Progenitor cell of endocrine pancreas (in vitro differentiated cells): ENCODE measurements at regions not wholly inside any gene's neighbourhood (a gene's known extent, or its start where the extent isn't known, plus 50 kb on each side); places are given as distances from the start of the nearest gene placed in this dataset.
"Not testable (repeated sequence)": the region's sequence is repeated elsewhere in the genome, so short reads cannot be mapped to it uniquely, and the experiment has no call there.

Experiments used
- DNase-seq: peaks from one replicate; pipeline ENCODE4 v3.0.0; 2021; ENCODE audit warnings: low spot score; ENCODE audit not compliant: unreplicated experiment
- H3K27ac Mint-ChIP-seq: 2 replicates; pipeline ENCODE4 v1.8.0; 2021; ENCODE audit warnings: mild to moderate bottlenecking, moderate library complexity, mixed read lengths
- H3K27me3 Mint-ChIP-seq: 2 replicates; pipeline ENCODE4 v1.8.0; 2021; ENCODE audit warnings: mixed read lengths
- H3K36me3 Mint-ChIP-seq: 2 replicates; pipeline ENCODE4 v1.8.0; 2022; ENCODE audit warnings: mixed read lengths; ENCODE audit not compliant: insufficient read depth
- H3K4me1 Mint-ChIP-seq: 2 replicates; pipeline ENCODE4 v1.8.0; 2021; ENCODE audit warnings: low read depth, mixed read lengths
- H3K4me3 Mint-ChIP-seq: 2 replicates; pipeline ENCODE4 v1.8.0; 2021; ENCODE audit warnings: low read depth, mild to moderate bottlenecking, moderate library complexity, mixed read lengths
- H3K9me3 Mint-ChIP-seq: 2 replicates; pipeline ENCODE4 v1.8.0; 2021; ENCODE audit warnings: low read depth, mixed read lengths
- CTCF ChIP-seq: fragments of 200-600 bp; sonication (generic); IDR thresholded peaks from one replicate; pipeline ENCODE4 v1.5.0; 2021; ENCODE audit warnings: antibody characterized with exemption, mild to moderate bottlenecking; ENCODE audit not compliant: unreplicated experiment

DNA sequence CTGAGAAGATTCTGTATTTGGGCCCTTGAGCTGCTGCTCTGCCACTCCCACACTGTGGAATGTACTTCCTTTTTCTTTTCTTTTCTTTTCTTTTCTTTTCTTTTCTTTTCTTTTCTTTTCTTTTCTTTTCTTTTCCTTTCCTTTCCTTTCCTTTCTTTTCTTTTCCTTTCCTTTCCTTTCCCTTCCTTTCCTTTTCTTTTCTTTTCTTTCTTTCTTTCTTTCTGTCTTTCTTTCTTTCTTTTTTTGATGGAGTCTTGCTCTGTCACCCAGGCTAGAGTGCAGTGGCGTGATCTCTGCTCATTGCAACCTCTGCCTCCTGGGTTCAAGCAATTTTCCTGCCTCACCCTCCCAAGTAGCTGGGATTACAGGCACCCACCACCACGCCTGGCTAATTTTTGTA lies 89.8 kb downstream of the DNAAF6 start:
- H3K9me3 Mint-ChIP-seq, result peaks cover 24% of the 10 kb centered on the region
- not testable (repeated sequence) for H3K4me1 Mint-ChIP-seq, H3K36me3 Mint-ChIP-seq, H3K27ac Mint-ChIP-seq, H3K27me3 Mint-ChIP-seq, H3K4me3 Mint-ChIP-seq, DNase-seq

DNA sequence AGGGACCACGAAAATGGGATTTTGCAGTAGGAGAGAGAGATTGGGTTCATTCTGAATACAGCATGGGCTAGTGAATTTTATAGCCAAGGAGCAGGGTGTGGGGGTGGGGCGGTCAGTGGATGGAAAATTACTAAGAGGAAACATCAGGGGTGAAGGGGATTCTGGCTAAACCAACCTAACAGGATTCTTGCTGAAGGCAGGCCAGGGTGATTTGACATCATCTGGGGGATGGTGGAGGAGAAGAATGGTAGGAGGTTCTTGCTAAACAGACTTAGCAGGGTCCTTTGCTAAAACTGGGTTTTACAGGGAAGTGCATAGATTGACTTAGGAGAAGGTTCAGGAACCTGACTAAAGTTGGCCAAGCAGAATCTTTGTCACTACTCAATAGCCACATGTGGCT lies 91.9 kb downstream of the DNAAF6 start:
- TF ChIP-seq CTCF, result no peak
- no peak for DNase-seq

DNA sequence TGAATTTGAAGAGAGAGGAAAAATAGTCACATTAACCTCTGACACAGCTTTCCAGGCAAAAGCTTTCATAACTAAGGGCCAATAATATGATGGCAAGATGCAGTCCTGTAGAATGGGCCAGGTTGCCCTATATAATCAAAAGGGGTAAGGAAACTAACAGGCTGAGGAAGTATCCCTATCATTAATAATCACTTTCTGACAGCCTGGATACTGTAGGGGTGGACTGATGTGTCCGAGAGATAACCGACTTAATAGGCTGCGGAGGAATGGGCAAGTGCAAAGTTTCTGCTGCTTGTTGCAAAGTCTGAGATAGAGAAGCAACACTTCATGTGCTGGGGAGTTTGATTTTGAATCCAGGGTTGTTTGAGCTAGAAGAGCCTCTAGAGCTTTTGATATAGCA lies 94.8 kb downstream of the DNAAF6 start:
- no peaks in the 10 kb centered on the region for H3K4me1 Mint-ChIP-seq

More for the DNA sequence above, 91.9 kb downstream of the DNAAF6 start:
- H3K4me1 Mint-ChIP-seq, result no peaks in the 10 kb centered on the region
- H3K27ac Mint-ChIP-seq, result no peak overlapping the region
- H3K36me3 Mint-ChIP-seq, result no peaks in the 10 kb centered on the region
- no peak overlapping the region for H3K4me3 Mint-ChIP-seq
- H3K9me3 Mint-ChIP-seq, result peaks cover 22% of the 10 kb centered on the region
- no peaks in the 10 kb centered on the region for H3K27me3 Mint-ChIP-seq

GRCh38 chrX:107304141-107304540 lies 97.7 kb downstream of the DNAAF6 start:
- no peaks in the 10 kb centered on the region for H3K4me1 Mint-ChIP-seq
- no peak for DNase-seq
- no peak overlapping the region for H3K27ac Mint-ChIP-seq
- no peak overlapping the region for H3K4me3 Mint-ChIP-seq
- H3K27me3 Mint-ChIP-seq, result no peaks in the 10 kb centered on the region
- TF ChIP-seq CTCF, result no peak
- no peaks in the 10 kb centered on the region for H3K36me3 Mint-ChIP-seq
- peaks cover 33% of the 10 kb centered on the region for H3K9me3 Mint-ChIP-seq

More for the DNA sequence above, 94.8 kb downstream of the DNAAF6 start:
- no peak overlapping the region for H3K27ac Mint-ChIP-seq
- H3K4me3 Mint-ChIP-seq, result no peak overlapping the region
- no peak for TF ChIP-seq CTCF
- DNase-seq, result no peak
- no peaks in the 10 kb centered on the region for H3K27me3 Mint-ChIP-seq
- peaks cover 33% of the 10 kb centered on the region for H3K9me3 Mint-ChIP-seq
- H3K36me3 Mint-ChIP-seq, result no peaks in the 10 kb centered on the region

GRCh38 chrX:107323786-107324492 lies 117.5 kb downstream of the DNAAF6 start:
- no peak for DNase-seq
- Mint-ChIP-seq H3K27me3 (no peaks in the 10 kb centered on the region), H3K4me3 (no peak overlapping the region), H3K27ac (no peak overlapping the region), H3K9me3 (peaks cover 15% of the 10 kb centered on the region), H3K36me3 (no peaks in the 10 kb centered on the region), H3K4me1 (peaks cover 2% of the 10 kb centered on the region)
- no peak for TF ChIP-seq CTCF
